Muscle layer of colon (tissue), 2 donors: ENCODE measurements at regions not wholly inside any gene's neighbourhood (a gene's known extent, or its start where the extent isn't known, plus 50 kb on each side); places are given as distances from the start of the nearest gene placed in this dataset.

Experiments used
- H3K27ac ChIP-seq: one replicate; pipeline ENCODE4 v1.7.0; 2013; ENCODE audit warnings: low read depth, mild to moderate bottlenecking, low read length, moderate library complexity
- H3K27me3 ChIP-seq, 2 donors: one replicate each; pipeline ENCODE4 v1.7.0; 2013; ENCODE audit warnings: low read length in 2 of 2, mild to moderate bottlenecking in 2 of 2; ENCODE audit not compliant: insufficient read depth in 2 of 2, control insufficient read depth in 1 of 2
- H3K36me3 ChIP-seq: one replicate; pipeline ENCODE4 v1.7.0; 2013; ENCODE audit warnings: mild to moderate bottlenecking, low read length; ENCODE audit not compliant: insufficient read depth
- H3K4me1 ChIP-seq: one replicate; pipeline ENCODE4 v1.7.0; 2013; ENCODE audit warnings: mild to moderate bottlenecking, low read length; ENCODE audit not compliant: insufficient read depth
- H3K4me3 ChIP-seq, 2 donors: one replicate each; pipeline ENCODE4 v1.7.0; 2013; ENCODE audit warnings: low read length in 2 of 2, low read depth in 1 of 2, mild to moderate bottlenecking in 1 of 2, moderate library complexity in 1 of 2
- H3K9ac ChIP-seq: one replicate; pipeline ENCODE4 v1.7.0; 2013; ENCODE audit warnings: low read length
- H3K9me3 ChIP-seq: one replicate; pipeline ENCODE4 v1.7.0; 2013; ENCODE audit warnings: mild to moderate bottlenecking, low read length
- donor health status: abdominal sarcoma.
- donor health status: Adenocarcinoma of cecum.

GRCh38 chr4:63619771-63620170 is 789.5 kb downstream of the TECRL start:
- Histone ChIP-seq H3K9ac (no peak overlapping the region), H3K4me1 (no peaks in the 10 kb centered on the region), H3K9me3 (no peaks in the 10 kb centered on the region), H3K4me3 (no peak overlapping the region), H3K27me3 (no peaks in the 10 kb centered on the region), H3K36me3 (no peaks in the 10 kb centered on the region), H3K27ac (no peak overlapping the region)

- H3K36me3 ChIP-seq = no peaks in the 10 kb centered on the region
- H3K4me1 ChIP-seq = no peaks in the 10 kb centered on the region
- no peak overlapping the region for H3K9ac ChIP-seq
- H3K4me3 ChIP-seq = no peak overlapping the region
- H3K27me3 ChIP-seq = no peaks in the 10 kb centered on the region
- no peak overlapping the region for H3K27ac ChIP-seq
- no peaks in the 10 kb centered on the region for H3K9me3 ChIP-seq
Observed at GRCh38 chr4:63618883-63619718, 790.1 kb downstream of the TECRL start.

GRCh38 chr4:63607169-63607872 is 801.9 kb downstream of the TECRL start:
- no peaks in the 10 kb centered on the region for H3K36me3 ChIP-seq
- H3K27ac ChIP-seq = no peak overlapping the region
- H3K9ac ChIP-seq = no peak overlapping the region
- H3K9me3 ChIP-seq = no peaks in the 10 kb centered on the region
- H3K27me3 ChIP-seq = no peaks in the 10 kb centered on the region
- H3K4me1 ChIP-seq = no peaks in the 10 kb centered on the region
- no peak overlapping the region for H3K4me3 ChIP-seq

- no peaks in the 10 kb centered on the region for H3K9me3 ChIP-seq
- no peak overlapping the region for H3K27ac ChIP-seq
- no peaks in the 10 kb centered on the region for H3K4me1 ChIP-seq
- no peaks in the 10 kb centered on the region for H3K36me3 ChIP-seq
- no peaks in the 10 kb centered on the region for H3K27me3 ChIP-seq
- no peak overlapping the region for H3K4me3 ChIP-seq
- no peak overlapping the region for H3K9ac ChIP-seq
Observed at GRCh38 chr4:63589796-63590195, 819.5 kb downstream of the TECRL start.

GRCh38 chr4:63583561-63583960 is 825.7 kb downstream of the TECRL start:
- no peaks in the 10 kb centered on the region for H3K27me3 ChIP-seq
- H3K9ac ChIP-seq = no peak overlapping the region
- no peaks in the 10 kb centered on the region for H3K36me3 ChIP-seq
- no peaks in the 10 kb centered on the region for H3K9me3 ChIP-seq
- H3K27ac ChIP-seq = no peak overlapping the region
- no peak overlapping the region for H3K4me3 ChIP-seq
- no peaks in the 10 kb centered on the region for H3K4me1 ChIP-seq

- Histone ChIP-seq H3K27me3 (no peaks in the 10 kb centered on the region), H3K4me3 (no peak overlapping the region), H3K27ac (no peak overlapping the region), H3K36me3 (no peaks in the 10 kb centered on the region), H3K9ac (no peak overlapping the region), H3K9me3 (no peaks in the 10 kb centered on the region), H3K4me1 (no peaks in the 10 kb centered on the region)
Observed at GRCh38 chr4:63583007-63583406, 826.2 kb downstream of the TECRL start.

- no peak overlapping the region for H3K9ac ChIP-seq
- no peak overlapping the region for H3K4me3 ChIP-seq
- H3K27ac ChIP-seq = no peak overlapping the region
- no peaks in the 10 kb centered on the region for H3K36me3 ChIP-seq
- H3K27me3 ChIP-seq = no peaks in the 10 kb centered on the region
- H3K9me3 ChIP-seq = no peaks in the 10 kb centered on the region
- no peaks in the 10 kb centered on the region for H3K4me1 ChIP-seq
Observed at GRCh38 chr4:63580796-63581475, 828.3 kb downstream of the TECRL start.

GRCh38 chr4:63578383-63578782 is 830.9 kb downstream of the TECRL start:
- H3K9me3 ChIP-seq = no peaks in the 10 kb centered on the region
- H3K4me3 ChIP-seq = no peak overlapping the region
- no peaks in the 10 kb centered on the region for H3K4me1 ChIP-seq

GRCh38 chr4:63566658-63567057 is 842.6 kb downstream of the TECRL start:
- Histone ChIP-seq H3K36me3 (no peaks in the 10 kb centered on the region), H3K9me3 (no peaks in the 10 kb centered on the region), H3K4me1 (no peaks in the 10 kb centered on the region), H3K4me3 (no peak overlapping the region), H3K27me3 (no peaks in the 10 kb centered on the region), H3K9ac (no peak overlapping the region), H3K27ac (no peak overlapping the region)

More at GRCh38 chr4:63578383-63578782, 830.9 kb downstream of the TECRL start:
- Histone ChIP-seq H3K27me3 (no peaks in the 10 kb centered on the region), H3K9ac (no peak overlapping the region), H3K36me3 (no peaks in the 10 kb centered on the region), H3K27ac (no peak overlapping the region)

GRCh38 chr4:63563288-63564014 is 845.8 kb downstream of the TECRL start:
- Histone ChIP-seq H3K9ac (no peak overlapping the region), H3K27me3 (no peaks in the 10 kb centered on the region), H3K36me3 (no peaks in the 10 kb centered on the region), H3K27ac (no peak overlapping the region), H3K4me1 (no peaks in the 10 kb centered on the region), H3K9me3 (no peaks in the 10 kb centered on the region), H3K4me3 (no peak overlapping the region)

GRCh38 chr4:63558709-63559108 is 850.5 kb downstream of the TECRL start:
- Histone ChIP-seq H3K36me3 (no peaks in the 10 kb centered on the region), H3K9ac (no peak overlapping the region), H3K27ac (no peak overlapping the region), H3K4me3 (no peak overlapping the region), H3K27me3 (no peaks in the 10 kb centered on the region), H3K4me1 (no peaks in the 10 kb centered on the region), H3K9me3 (no peaks in the 10 kb centered on the region)
